HTR-8/SVneo (cell line): ENCODE measurements at regions not wholly inside any gene's neighbourhood (a gene's known extent, or its start where the extent isn't known, plus 50 kb on each side); places are given as distances from the start of the nearest gene placed in this dataset.

Experiments used
- DNase-seq: peaks from one replicate; pipeline ENCODE4 v3.0.0; 2011; ENCODE audit warnings: low spot score, mixed read lengths; ENCODE audit not compliant: insufficient read length
- FAIRE-seq: peaks from 2 replicates; lab custom pipeline; 2011; peaks lifted over from hg19 to GRCh38; lab: Jason Lieb, UNC

DNA sequence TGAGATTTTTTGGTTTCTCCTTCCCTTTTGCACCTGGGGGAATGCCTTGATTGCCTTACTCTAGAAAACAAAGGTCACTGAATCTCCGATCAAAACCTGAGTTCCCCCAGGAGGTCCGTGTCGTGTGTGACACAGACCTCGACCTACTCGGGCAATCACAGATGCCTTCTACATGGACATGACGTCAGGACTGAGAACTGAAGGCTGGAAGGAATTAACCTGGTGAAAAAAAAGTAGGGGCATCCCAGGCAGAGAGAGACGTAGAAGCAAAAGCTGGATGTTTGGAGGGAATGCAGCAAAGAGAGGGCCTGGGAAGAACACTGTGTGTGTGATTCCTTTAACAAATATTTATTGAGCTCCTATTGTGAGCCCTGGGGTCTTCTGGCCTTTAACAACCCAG lies 178.0 kb downstream of the PRDM2 start:
- DNase-seq, result no peak
- no peak for FAIRE-seq

DNA sequence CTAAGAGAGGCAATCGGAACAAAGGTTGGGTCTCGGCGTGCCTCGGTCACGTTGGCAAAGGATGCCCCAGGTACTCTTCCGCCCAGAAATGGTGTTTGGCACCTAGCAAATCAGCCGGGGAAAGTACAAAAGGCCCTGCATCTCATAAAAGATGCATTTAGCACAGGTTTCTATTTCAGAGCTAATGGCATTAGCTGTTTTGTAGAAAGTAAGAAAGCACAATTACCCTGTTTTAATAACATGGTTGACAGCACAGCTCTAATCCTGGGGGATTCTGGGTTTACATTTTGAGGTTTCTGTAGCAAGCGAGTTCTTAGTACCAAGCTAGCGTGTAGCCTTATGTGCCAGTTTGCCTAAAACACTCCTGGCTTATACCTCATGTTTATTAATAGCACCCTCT lies 178.5 kb downstream of the PRDM2 start:
- DNase-seq (no peak), FAIRE-seq (no peak)

DNA sequence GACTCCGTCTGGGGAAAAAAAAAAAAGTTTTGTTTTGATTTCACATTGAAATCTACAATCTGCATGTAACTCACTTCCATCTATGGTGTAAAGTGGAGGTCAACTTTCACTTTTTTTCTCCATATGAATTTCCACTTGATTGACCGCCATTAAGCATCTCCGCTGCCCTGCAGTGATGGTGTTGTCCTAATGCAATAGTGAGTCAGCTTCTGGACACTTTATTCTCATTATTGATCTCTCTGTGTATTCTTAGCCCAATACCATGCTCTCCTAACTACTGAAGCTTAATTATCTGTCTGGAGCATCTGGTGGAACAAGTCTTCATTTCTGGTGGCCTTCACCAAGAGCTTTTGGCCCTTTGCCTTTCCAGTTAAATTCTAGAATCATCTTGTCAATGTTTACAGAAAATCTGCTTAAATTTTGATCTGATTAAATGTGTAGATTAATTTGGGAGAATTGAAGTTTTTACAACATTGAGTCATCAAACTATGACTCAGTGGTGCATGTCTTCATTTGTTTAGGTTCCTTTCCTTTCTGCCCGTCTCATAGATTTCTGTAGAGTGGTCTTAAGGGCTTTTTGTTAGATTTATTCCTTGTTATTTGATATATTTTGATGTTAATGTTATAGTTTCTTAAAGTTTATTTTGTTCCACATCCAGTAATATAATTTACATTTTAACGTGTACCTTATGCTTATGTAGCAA lies 181.5 kb downstream of the PRDM2 start:
- DNase-seq (no peak), FAIRE-seq (no peak)

DNA sequence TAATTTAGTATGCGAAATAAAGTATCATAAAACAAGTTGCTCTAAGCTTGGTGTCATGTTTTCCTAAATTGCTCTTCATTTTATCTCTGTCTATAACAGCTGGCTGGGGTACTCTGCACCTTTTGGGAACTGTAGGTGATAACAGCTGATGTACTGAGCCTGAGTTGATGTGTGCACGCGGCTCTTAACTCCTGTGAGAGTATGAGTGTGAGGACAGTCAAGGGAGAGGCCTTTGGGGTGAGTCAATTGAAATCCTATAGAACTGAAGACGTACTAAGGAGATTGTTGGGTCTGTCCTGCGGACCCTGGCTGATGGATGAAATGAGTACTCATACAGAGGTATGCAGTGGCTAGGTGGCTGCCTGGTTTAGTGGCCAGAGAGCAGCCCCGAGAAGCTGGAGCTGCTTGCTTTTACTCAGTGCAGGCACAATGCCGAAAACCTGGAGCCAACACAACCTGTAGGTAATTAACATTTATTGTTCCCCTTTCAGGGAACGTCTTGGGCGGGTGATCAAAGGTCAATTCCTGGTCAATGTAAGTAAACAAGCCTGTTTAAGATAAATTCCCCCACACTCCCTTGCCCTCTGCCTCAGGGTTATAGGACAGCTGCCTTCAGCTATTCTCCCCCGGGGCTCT lies 188.5 kb downstream of the PRDM2 start:
- no peak for DNase-seq
- no peak for FAIRE-seq

DNA sequence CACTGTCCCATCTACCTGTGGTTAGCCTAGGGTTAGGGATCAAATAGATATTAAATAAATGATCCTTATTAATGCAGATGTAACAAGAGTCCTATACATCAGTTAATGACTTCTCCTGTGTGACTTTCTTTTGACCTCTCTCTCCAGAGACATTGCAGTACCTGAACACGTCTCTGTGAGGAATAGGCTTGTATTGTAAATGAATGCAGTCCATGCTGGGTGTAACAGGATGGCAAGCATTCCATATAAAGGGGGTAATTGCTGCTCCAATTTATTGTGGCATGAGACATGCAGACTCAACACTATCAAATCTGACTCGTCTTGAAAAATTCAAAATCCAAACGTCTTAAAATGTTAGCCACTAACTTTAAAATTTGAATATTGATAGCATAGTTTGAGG lies 189.5 kb downstream of the PRDM2 start:
- DNase-seq, result no peak
- FAIRE-seq, result no peak

DNA sequence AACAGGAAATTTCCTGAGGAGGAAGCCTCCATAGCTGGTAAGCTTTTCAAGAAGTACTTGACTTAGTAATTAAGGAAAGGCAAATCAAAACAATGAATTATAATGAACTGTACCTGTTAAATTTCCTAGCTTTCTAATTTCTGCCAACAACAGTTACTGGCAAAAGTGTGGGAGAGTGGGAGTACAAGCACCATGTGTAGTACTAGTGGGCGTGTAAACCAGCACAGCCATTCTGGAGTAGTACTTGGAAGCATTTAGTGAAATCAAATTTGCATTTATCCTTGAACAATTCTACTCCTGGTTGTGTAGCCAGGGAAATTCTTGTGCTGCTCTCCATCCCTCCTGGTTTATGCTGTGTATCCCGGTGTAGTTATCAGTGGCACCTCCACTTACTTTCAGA lies 190.8 kb downstream of the PRDM2 start:
- FAIRE-seq (no peak), DNase-seq (no peak)

DNA sequence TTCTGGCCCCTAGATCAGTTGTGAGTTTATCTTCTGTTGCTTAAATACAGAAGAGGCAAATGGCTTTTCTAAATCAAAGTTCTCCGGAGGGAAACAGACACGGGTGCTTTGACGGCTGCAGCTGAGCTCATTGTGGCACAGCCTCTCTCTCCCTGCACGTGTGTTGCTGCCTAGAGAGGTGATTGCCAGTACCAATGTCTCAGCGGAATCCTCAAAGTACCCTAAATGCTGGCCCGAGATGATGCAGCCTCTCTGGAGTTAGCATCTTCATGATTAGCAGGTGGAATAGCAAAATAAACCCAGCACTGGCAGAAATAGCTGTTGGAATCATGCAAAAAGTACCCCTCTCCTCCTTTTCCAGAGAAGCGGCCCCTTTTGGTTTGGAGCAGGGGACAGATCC lies 192.2 kb downstream of the PRDM2 start:
- FAIRE-seq (no peak), DNase-seq (no peak)

DNA sequence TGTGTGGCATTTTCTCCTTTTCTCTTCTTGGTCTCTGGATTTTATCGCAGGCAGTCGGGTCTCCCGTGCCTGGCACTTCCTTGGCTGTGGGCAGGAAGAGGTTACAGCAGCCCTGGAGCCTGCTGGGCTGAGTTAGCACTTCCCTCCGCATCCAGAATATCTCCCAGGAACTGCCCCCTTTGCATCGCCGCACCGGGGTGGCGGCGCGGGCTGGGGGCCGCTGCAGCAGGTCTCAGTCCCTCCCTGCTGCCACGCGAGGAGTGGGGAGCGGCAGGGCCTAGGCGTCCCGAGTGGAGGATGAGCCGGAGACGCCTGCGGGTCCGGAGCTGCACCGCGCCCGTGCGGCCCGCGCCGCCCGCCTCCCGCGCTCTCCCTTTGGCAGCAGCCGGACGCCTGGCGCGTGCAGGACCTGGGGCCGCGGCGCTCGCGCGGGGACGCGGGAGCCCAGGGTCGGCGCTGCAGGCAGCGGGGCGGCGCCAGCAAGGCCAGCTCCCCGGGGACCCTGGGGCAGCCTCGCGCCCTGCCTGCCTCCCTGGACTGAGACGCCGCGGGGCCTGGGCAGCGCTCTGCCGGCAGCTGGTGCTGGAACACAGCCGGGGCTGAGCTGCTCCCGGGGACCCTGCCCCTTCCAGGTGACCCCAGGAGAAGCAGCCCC lies 192.8 kb downstream of the PRDM2 start:
- no peak for FAIRE-seq

DNA sequence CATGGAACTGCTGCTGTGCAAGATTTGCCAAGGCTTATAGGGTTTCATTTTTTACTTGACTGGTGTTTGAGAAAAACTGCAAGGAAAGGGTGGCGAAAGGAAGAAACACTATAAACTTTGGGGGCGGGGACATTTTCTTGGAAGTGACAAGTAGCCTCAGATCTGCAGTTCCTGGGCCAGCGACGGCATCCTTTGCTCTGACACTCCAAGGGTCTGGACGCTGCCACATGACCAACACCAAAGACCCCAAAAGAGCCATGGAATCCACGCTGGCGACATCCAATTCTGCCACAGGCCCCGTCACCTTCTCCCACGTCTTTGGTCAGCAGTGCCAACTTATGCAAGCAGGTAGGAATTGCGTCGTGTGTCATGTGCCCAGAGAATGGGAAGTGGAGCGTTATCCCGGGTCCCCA lies 193.4 kb downstream of the PRDM2 start:
- FAIRE-seq (no peak), DNase-seq (no peak)

More for the DNA sequence above, 192.8 kb downstream of the PRDM2 start:
- no peak for DNase-seq

DNA sequence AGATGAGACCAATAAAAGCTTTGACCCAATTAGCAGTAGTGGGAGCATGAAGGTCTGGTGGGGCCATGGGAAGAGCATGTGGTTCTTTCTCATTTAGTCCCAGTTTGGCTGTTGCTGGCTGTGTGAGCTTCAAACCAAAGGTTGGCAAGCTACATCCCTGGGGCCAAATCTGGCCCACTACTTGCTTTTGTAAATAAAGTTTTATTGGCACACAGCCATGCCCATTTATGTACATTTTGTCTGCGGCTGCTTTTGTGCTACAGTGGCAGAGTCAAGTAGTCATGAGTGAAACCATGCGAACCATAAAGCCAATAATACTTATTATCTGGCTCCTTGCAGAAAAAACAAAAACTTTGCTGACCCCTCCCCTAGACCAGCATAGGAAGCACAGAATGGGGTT lies 196.9 kb downstream of the PRDM2 start:
- no peak for FAIRE-seq
- DNase-seq, result no peak

DNA sequence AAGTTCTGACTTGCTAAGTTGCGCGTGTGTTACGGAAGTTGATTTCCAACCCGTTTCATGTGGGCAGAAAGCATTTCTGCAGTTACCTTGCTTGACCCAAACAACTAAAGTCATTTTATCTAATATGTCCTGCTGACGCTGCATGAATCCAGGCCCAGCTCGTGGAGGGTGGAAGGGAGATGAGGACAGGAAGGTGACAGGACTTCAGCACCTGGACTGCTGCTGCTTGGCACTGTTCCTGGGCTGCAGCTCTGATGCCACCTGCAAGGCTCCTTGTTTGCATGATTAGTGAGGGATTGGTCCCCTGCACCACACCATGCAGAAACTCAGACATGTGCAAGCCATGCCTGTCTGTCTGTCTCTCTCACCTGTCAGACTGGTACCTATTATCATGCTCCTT lies 198.4 kb downstream of the PRDM2 start:
- no peak for FAIRE-seq
- DNase-seq, result no peak

DNA sequence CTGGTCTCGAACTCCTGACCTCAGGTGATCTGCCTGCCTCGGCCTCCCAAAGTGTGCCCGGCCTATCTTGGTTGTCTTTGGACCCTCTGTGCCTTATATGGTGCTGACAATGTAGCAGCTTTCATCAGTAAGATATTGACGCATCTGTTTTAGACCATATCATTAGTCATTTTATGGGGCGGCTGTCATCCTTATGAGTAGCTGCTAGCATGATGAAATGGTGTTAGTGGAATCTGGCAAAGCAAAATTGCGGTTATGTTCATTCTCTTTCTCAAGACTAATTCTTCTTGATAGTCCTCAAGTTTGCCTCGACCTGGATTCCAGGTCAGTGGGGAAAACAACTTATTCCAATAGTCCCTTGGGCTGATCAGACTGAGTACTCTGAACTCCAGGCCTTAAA lies 199.9 kb downstream of the PRDM2 start:
- FAIRE-seq (no peak), DNase-seq (no peak)

DNA sequence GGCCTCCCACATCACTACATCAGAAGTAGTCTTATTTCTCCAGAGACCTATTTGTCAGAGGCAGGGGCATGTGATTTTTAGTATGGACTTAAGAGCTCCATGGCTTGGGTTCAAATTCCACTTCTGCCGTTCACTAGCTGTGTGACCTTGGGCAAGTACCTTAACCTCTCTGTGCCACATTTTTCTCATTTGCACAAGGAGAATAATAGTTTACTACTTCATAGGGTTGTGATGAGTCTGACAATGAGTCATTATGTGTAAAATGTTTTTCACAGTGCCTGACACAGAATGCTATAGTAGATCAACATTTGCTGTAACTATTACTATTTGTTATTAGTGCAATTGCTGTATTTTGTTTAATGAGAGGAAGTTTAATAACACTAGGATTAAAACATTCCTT lies 200.6 kb downstream of the PRDM2 start:
- DNase-seq (no peak), FAIRE-seq (no peak)

DNA sequence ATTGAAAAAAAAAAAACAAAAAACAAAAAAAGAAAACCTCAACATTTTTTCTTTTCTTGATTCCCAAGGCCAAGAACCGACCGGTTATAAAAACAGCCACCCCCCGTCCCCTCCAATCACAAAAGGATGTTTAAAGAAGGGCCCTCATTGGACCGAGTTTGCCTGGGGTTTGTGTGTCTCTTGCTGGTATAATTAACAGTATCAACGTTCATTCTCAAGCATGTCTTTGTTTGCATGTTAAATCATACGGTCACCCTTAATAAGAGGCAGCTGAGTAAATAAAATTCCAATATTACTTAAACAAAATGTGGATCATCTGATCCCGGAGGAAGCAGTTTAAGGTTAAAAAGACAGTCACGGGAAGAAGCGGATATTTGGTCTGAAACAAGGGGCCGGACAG lies 201.1 kb downstream of the PRDM2 start:
- FAIRE-seq, result no peak
- DNase-seq, result no peak

DNA sequence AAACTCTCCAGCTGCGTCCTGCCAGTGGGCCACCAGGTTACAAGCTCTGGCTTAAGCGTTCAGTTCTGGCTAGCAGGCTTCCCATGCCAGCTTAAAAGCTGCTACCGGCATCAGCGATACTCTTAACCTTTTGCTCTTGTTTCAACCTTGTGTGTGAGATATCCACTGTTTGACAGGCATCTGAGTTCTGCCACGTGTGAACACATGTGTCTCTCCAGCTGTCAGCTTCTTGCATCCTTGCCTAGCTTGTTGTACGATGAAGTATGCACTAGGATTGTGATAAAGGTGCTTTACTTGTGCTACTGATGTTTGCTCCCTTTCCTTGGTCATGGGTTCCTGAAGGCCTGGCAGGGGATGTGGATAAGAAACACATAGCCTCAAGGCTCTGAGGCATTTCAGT lies 201.6 kb downstream of the PRDM2 start:
- FAIRE-seq (no peak), DNase-seq (no peak)

DNA sequence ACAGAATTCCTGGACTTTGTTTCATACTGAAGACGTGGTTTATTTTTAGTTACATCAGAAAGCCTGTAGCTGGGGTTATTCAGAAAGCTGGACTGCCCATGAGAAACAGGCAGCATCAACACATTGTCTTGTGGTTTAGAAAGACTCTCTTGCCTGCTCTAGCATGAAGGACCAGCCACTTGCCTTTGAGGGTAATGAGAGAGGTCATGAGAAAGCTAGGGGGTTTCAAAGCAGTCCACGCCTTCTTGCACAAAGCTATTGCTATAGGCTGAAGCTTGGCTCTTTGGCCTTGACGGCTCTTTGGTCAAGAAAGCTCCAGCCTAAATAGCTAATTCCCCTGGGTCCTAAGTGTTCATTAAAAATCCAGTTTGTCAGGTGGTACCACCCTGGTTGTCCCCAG lies 208.1 kb downstream of the PRDM2 start:
- no peak for DNase-seq
- no peak for FAIRE-seq

DNA sequence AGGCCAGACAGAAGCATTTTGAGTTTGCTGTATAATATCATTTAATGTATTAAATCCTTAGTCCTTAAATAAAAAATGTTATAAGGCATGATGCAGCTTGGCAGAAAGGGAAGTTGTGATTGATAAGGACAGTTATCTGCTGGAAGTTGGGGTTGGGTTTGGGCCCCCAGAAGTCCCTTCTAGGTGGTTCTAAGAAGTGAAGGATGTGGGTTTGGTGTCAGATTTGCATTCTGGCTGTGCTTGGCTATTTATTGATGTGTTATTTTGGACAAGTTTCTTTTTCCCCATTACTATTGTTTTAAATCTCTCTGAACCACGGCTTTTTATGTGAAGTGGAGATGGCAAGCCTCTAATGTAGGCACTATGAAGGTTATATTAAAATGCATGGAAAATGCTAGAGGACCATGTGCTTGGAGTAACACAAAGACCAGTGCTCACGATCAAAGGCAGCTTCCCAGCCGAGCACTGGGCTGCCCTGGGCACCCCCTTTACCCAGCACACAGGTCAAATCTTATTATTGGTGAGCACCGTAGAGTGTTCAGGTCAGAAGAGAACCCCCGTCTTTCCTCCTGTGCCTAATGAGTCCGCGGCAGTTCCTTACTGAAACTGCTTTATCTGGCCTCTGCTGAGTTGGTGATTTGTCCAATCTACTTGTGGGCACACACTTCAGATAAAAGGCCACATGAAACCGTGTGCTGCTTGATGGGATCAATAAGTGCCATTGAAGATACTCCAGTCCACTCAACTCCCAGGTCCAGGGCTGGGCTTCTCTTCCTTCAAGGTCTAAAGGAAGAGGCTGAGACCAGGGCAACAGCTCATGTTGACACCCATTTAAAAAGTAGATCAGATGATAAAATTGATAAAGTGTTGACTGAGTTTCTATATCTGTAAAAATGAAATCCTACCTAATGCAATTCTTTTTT lies 212.0 kb downstream of the PRDM2 start:
- FAIRE-seq (no peak), DNase-seq (no peak)

DNA sequence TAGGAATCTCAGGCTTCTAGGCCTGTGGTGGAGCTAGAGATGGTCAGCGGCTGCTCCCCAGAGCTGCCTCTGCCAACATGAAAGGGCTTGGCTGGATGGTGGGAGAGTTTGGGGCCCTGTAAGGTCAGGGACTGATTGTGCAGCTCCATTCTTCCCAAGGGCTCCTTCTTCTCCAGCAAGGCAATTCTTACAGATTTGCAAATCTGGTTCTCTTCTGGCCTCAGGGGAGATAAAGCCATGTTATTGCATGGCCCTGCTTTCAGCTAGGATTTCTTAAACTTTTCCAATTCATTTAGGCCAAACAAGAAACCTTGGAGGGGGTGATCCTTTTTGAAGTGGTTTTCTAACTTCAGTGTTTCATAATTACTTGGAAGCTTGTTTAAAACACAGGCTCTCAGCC lies 213.4 kb downstream of the PRDM2 start:
- FAIRE-seq, result no peak
- no peak for DNase-seq

DNA sequence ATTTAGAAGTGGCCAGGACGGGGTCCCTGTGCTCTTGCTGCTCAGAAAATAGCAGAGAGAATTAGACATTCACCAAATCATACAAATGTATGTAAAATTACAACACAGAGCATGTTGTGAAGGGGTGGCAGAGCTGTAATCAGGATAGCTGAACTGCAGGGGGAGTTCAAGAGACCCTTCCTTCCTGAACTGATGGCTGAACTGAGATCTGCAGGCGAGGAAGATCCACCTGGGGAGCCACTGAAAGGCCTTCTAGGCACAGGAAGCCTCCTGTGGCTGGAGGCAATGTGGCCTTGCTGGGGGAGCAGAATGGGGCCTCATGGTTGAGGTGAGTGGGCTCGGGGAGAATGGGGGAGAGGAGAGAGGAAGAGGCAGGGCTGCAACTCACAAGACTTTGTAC lies 216.5 kb downstream of the PRDM2 start:
- FAIRE-seq (no peak), DNase-seq (no peak)

DNA sequence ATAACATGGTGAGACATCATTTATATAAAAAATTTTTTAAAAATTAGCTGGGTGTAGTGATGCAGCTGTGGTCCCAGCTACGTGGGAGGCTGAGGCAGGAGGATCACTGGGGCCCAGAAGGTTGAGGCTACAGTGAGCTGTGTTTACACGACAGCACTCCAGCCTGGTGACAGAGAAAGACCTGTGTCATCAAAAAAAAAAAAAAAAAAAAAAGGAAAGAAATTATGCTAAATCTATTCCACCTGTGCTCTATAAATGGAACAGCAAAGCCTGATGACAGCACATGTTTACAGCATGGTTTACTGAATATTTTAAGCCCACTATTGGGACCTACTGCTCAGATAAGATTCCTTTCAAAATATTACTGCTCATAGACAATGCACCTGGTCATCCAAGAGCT lies 217.6 kb downstream of the PRDM2 start:
- FAIRE-seq (no peak), DNase-seq (no peak)

DNA sequence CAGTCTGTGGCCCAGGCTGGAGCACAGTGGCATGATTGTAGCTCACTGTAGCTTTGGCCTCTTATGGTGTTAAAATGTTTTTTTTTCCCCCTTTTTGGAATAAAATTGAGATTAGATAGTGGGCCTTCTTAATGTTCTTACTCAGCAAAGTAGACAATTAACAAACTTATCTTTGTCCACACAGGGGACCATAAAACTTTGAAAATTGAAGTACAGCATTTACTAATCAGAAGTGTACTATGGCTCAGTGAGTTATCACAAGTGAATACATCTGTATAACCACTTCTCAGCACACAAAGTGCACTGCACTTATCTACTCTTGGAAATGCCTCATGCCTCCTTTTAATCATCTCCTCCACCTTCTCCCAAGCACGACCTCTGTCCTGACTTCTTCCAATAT lies 218.9 kb downstream of the PRDM2 start:
- DNase-seq (no peak), FAIRE-seq (no peak)
